ENCODE measurements at regions not wholly inside any gene's neighbourhood (a gene's known extent, or its start where the extent isn't known, plus 50 kb on each side); places are given as distances from the start of the nearest gene placed in this dataset.

GRCh38 chr13:104967836-104968630 lies 1567.4 kb downstream of the EFNB2 start:
- H3K4me1 ChIP-seq (ENCODE audit: control insufficient read depth, insufficient read depth, low read length, poor library complexity, severe bottlenecking) = no peaks in the 10 kb centered on the region
- H3K9me3 ChIP-seq (ENCODE audit: control insufficient read depth, low read length) = no peaks in the 10 kb centered on the region
- H3K4me3 ChIP-seq (ENCODE audit: insufficient read depth, low read depth, low read length, poor library complexity, severe bottlenecking) = no peak overlapping the region
- DNase-seq = no peak
- H3K27me3 ChIP-seq (replicated peaks; ENCODE audit: control insufficient read depth, insufficient read depth, low read length, poor library complexity, severe bottlenecking) = no peaks in the 10 kb centered on the region
- H3K36me3 ChIP-seq (ENCODE audit: control insufficient read depth, insufficient read depth, low read length) = no peaks in the 10 kb centered on the region
- no peak overlapping the region for H3K27ac ChIP-seq (ENCODE audit: insufficient read depth, low read length, poor library complexity, severe bottlenecking)

GRCh38 chr13:104967376-104967775 lies 1568.1 kb downstream of the EFNB2 start:
- Histone ChIP-seq H3K4me3 (ENCODE audit: insufficient read depth, low read depth, low read length, poor library complexity, severe bottlenecking) (no peak overlapping the region), H3K4me1 (ENCODE audit: control insufficient read depth, insufficient read depth, low read length, poor library complexity, severe bottlenecking) (no peaks in the 10 kb centered on the region), H3K36me3 (ENCODE audit: control insufficient read depth, insufficient read depth, low read length) (no peaks in the 10 kb centered on the region)

GRCh38 chr13:104962411-104962810 lies 1573.1 kb downstream of the EFNB2 start:
- no peaks in the 10 kb centered on the region for H3K4me1 ChIP-seq (ENCODE audit: control insufficient read depth, insufficient read depth, low read length, poor library complexity, severe bottlenecking)
- no peak overlapping the region for H3K4me3 ChIP-seq (ENCODE audit: insufficient read depth, low read depth, low read length, poor library complexity, severe bottlenecking)

More at GRCh38 chr13:104967376-104967775, 1568.1 kb downstream of the EFNB2 start:
- H3K27me3 ChIP-seq (replicated peaks; ENCODE audit: control insufficient read depth, insufficient read depth, low read length, poor library complexity, severe bottlenecking) = no peaks in the 10 kb centered on the region
- H3K9me3 ChIP-seq (ENCODE audit: control insufficient read depth, low read length) = no peaks in the 10 kb centered on the region
- H3K27ac ChIP-seq (ENCODE audit: insufficient read depth, low read length, poor library complexity, severe bottlenecking) = no peak overlapping the region
- DNase-seq = no peak

GRCh38 chr13:104961246-104961645 lies 1574.2 kb downstream of the EFNB2 start:
- no peaks in the 10 kb centered on the region for H3K4me1 ChIP-seq (ENCODE audit: control insufficient read depth, insufficient read depth, low read length, poor library complexity, severe bottlenecking)
- no peak for DNase-seq
- no peak overlapping the region for H3K27ac ChIP-seq (ENCODE audit: insufficient read depth, low read length, poor library complexity, severe bottlenecking)
- H3K9me3 ChIP-seq (ENCODE audit: control insufficient read depth, low read length) = no peaks in the 10 kb centered on the region
- no peaks in the 10 kb centered on the region for H3K36me3 ChIP-seq (ENCODE audit: control insufficient read depth, insufficient read depth, low read length)
- no peaks in the 10 kb centered on the region for H3K27me3 ChIP-seq (replicated peaks; ENCODE audit: control insufficient read depth, insufficient read depth, low read length, poor library complexity, severe bottlenecking)
- no peak overlapping the region for H3K4me3 ChIP-seq (ENCODE audit: insufficient read depth, low read depth, low read length, poor library complexity, severe bottlenecking)

More at GRCh38 chr13:104962411-104962810, 1573.1 kb downstream of the EFNB2 start:
- H3K9me3 ChIP-seq (ENCODE audit: control insufficient read depth, low read length) = no peaks in the 10 kb centered on the region
- H3K36me3 ChIP-seq (ENCODE audit: control insufficient read depth, insufficient read depth, low read length) = no peaks in the 10 kb centered on the region
- no peak for DNase-seq
- no peaks in the 10 kb centered on the region for H3K27me3 ChIP-seq (replicated peaks; ENCODE audit: control insufficient read depth, insufficient read depth, low read length, poor library complexity, severe bottlenecking)
- no peak overlapping the region for H3K27ac ChIP-seq (ENCODE audit: insufficient read depth, low read length, poor library complexity, severe bottlenecking)

GRCh38 chr13:104954210-104954609 lies 1581.3 kb downstream of the EFNB2 start:
- H3K36me3 ChIP-seq (ENCODE audit: control insufficient read depth, insufficient read depth, low read length) = no peaks in the 10 kb centered on the region
- no peak for DNase-seq
- no peaks in the 10 kb centered on the region for H3K27me3 ChIP-seq (replicated peaks; ENCODE audit: control insufficient read depth, insufficient read depth, low read length, poor library complexity, severe bottlenecking)
- no peak overlapping the region for H3K27ac ChIP-seq (ENCODE audit: insufficient read depth, low read length, poor library complexity, severe bottlenecking)
- H3K4me3 ChIP-seq (ENCODE audit: insufficient read depth, low read depth, low read length, poor library complexity, severe bottlenecking) = no peak overlapping the region
- no peaks in the 10 kb centered on the region for H3K9me3 ChIP-seq (ENCODE audit: control insufficient read depth, low read length)
- H3K4me1 ChIP-seq (ENCODE audit: control insufficient read depth, insufficient read depth, low read length, poor library complexity, severe bottlenecking) = no peaks in the 10 kb centered on the region

- Histone ChIP-seq H3K9me3 (ENCODE audit: control insufficient read depth, low read length) (no peaks in the 10 kb centered on the region), H3K4me1 (ENCODE audit: control insufficient read depth, insufficient read depth, low read length, poor library complexity, severe bottlenecking) (no peaks in the 10 kb centered on the region), H3K27me3 (replicated peaks; ENCODE audit: control insufficient read depth, insufficient read depth, low read length, poor library complexity, severe bottlenecking) (no peaks in the 10 kb centered on the region), H3K36me3 (ENCODE audit: control insufficient read depth, insufficient read depth, low read length) (no peaks in the 10 kb centered on the region), H3K27ac (ENCODE audit: insufficient read depth, low read length, poor library complexity, severe bottlenecking) (no peak overlapping the region), H3K4me3 (ENCODE audit: insufficient read depth, low read depth, low read length, poor library complexity, severe bottlenecking) (no peak overlapping the region)
- no peak for DNase-seq
Measured at GRCh38 chr13:104953588-104953987, 1581.9 kb downstream of the EFNB2 start.

GRCh38 chr13:104949840-104950740 lies 1585.4 kb downstream of the EFNB2 start:
- no peak for DNase-seq
- Histone ChIP-seq H3K27ac (ENCODE audit: insufficient read depth, low read length, poor library complexity, severe bottlenecking) (no peak overlapping the region), H3K27me3 (replicated peaks; ENCODE audit: control insufficient read depth, insufficient read depth, low read length, poor library complexity, severe bottlenecking) (no peaks in the 10 kb centered on the region), H3K4me1 (ENCODE audit: control insufficient read depth, insufficient read depth, low read length, poor library complexity, severe bottlenecking) (no peaks in the 10 kb centered on the region), H3K4me3 (ENCODE audit: insufficient read depth, low read depth, low read length, poor library complexity, severe bottlenecking) (no peak overlapping the region), H3K36me3 (ENCODE audit: control insufficient read depth, insufficient read depth, low read length) (no peaks in the 10 kb centered on the region), H3K9me3 (ENCODE audit: control insufficient read depth, low read length) (no peaks in the 10 kb centered on the region)

- no peaks in the 10 kb centered on the region for H3K36me3 ChIP-seq (ENCODE audit: control insufficient read depth, insufficient read depth, low read length)
- no peak overlapping the region for H3K4me3 ChIP-seq (ENCODE audit: insufficient read depth, low read depth, low read length, poor library complexity, severe bottlenecking)
- H3K27me3 ChIP-seq (replicated peaks; ENCODE audit: control insufficient read depth, insufficient read depth, low read length, poor library complexity, severe bottlenecking) = no peaks in the 10 kb centered on the region
- no peaks in the 10 kb centered on the region for H3K4me1 ChIP-seq (ENCODE audit: control insufficient read depth, insufficient read depth, low read length, poor library complexity, severe bottlenecking)
- no peak for DNase-seq
- H3K9me3 ChIP-seq (ENCODE audit: control insufficient read depth, low read length) = no peaks in the 10 kb centered on the region
- H3K27ac ChIP-seq (ENCODE audit: insufficient read depth, low read length, poor library complexity, severe bottlenecking) = no peak overlapping the region
Measured at GRCh38 chr13:104944176-104944575, 1591.3 kb downstream of the EFNB2 start.

- no peaks in the 10 kb centered on the region for H3K27me3 ChIP-seq (replicated peaks; ENCODE audit: control insufficient read depth, insufficient read depth, low read length, poor library complexity, severe bottlenecking)
- H3K4me1 ChIP-seq (ENCODE audit: control insufficient read depth, insufficient read depth, low read length, poor library complexity, severe bottlenecking) = no peaks in the 10 kb centered on the region
- no peak overlapping the region for H3K27ac ChIP-seq (ENCODE audit: insufficient read depth, low read length, poor library complexity, severe bottlenecking)
- no peaks in the 10 kb centered on the region for H3K9me3 ChIP-seq (ENCODE audit: control insufficient read depth, low read length)
- no peak overlapping the region for H3K4me3 ChIP-seq (ENCODE audit: insufficient read depth, low read depth, low read length, poor library complexity, severe bottlenecking)
- no peak for DNase-seq
- H3K36me3 ChIP-seq (ENCODE audit: control insufficient read depth, insufficient read depth, low read length) = no peaks in the 10 kb centered on the region
Measured at GRCh38 chr13:104943331-104943730, 1592.1 kb downstream of the EFNB2 start.

- no peak overlapping the region for H3K27ac ChIP-seq (ENCODE audit: insufficient read depth, low read length, poor library complexity, severe bottlenecking)
- H3K4me1 ChIP-seq (ENCODE audit: control insufficient read depth, insufficient read depth, low read length, poor library complexity, severe bottlenecking) = no peaks in the 10 kb centered on the region
- no peak for DNase-seq
Measured at GRCh38 chr13:104937881-104938280, 1597.6 kb downstream of the EFNB2 start.

More at GRCh38 chr13:104937881-104938280, 1597.6 kb downstream of the EFNB2 start:
- Histone ChIP-seq H3K36me3 (ENCODE audit: control insufficient read depth, insufficient read depth, low read length) (no peaks in the 10 kb centered on the region), H3K9me3 (ENCODE audit: control insufficient read depth, low read length) (no peaks in the 10 kb centered on the region), H3K4me3 (ENCODE audit: insufficient read depth, low read depth, low read length, poor library complexity, severe bottlenecking) (no peak overlapping the region), H3K27me3 (replicated peaks; ENCODE audit: control insufficient read depth, insufficient read depth, low read length, poor library complexity, severe bottlenecking) (no peaks in the 10 kb centered on the region)
